ENCODE measurements at regions not wholly inside any gene's neighbourhood (a gene's known extent, or its start where the extent isn't known, plus 50 kb on each side); places are given as distances from the start of the nearest gene placed in this dataset.

DNA sequence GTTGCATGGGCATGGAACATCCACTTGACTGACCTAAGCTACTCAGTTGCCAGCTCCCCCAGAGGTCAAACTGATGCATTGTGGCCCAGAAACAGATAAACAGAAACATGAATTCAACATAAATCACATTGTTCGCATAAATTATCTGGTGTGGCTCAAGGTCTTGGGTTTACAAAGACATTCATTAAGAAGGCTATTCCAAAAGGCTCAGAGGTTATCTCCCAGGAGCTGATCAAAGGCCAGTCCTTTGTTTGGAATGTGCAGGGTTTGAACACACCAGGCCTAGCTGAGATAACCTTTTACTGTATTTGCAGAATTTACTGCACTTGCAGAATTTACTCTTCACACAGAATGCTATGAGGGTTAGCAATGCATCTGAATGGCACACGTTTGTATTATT, 96.4 kb upstream of the DCD start:
- no peak overlapping the region for H3K27ac Mint-ChIP-seq
- no peaks in the 10 kb centered on the region for H3K9me3 Mint-ChIP-seq
- DNase-seq (ENCODE audit: low spot score in 2 of 2, unreplicated experiment in 2 of 2) = no peak
- peaks cover 28% of the 10 kb centered on the region for H3K27me3 Mint-ChIP-seq (ENCODE audit: low read depth)
- TF ChIP-seq, protein P1, sequence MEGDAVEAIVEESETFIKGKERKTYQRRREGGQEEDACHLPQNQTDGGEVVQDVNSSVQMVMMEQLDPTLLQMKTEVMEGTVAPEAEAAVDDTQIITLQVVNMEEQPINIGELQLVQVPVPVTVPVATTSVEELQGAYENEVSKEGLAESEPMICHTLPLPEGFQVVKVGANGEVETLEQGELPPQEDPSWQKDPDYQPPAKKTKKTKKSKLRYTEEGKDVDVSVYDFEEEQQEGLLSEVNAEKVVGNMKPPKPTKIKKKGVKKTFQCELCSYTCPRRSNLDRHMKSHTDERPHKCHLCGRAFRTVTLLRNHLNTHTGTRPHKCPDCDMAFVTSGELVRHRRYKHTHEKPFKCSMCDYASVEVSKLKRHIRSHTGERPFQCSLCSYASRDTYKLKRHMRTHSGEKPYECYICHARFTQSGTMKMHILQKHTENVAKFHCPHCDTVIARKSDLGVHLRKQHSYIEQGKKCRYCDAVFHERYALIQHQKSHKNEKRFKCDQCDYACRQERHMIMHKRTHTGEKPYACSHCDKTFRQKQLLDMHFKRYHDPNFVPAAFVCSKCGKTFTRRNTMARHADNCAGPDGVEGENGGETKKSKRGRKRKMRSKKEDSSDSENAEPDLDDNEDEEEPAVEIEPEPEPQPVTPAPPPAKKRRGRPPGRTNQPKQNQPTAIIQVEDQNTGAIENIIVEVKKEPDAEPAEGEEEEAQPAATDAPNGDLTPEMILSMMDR (IDR thresholded peaks at IDR 0.05; ENCODE audit: unreplicated experiment) = no peak
- no peaks in the 10 kb centered on the region for H3K4me1 Mint-ChIP-seq
- H3K36me3 Mint-ChIP-seq = no peaks in the 10 kb centered on the region
- H3K4me3 Mint-ChIP-seq = no peak overlapping the region

- no peaks in the 10 kb centered on the region for H3K36me3 Mint-ChIP-seq
- no peak for DNase-seq (ENCODE audit: low spot score in 2 of 2, unreplicated experiment in 2 of 2)
- TF ChIP-seq, protein P1 (IDR thresholded peaks at IDR 0.05; ENCODE audit: unreplicated experiment) = no peak
- no peak overlapping the region for H3K4me3 Mint-ChIP-seq
- H3K27me3 Mint-ChIP-seq (ENCODE audit: low read depth) = peaks cover 23% of the 10 kb centered on the region
- H3K9me3 Mint-ChIP-seq = no peaks in the 10 kb centered on the region
- no peak overlapping the region for H3K27ac Mint-ChIP-seq
- H3K4me1 Mint-ChIP-seq = no peaks in the 10 kb centered on the region
Measured at GRCh38 chr12:54740882-54741281, 92.7 kb upstream of the DCD start.

- Mint-ChIP-seq H3K4me3 (no peak overlapping the region), H3K4me1 (no peaks in the 10 kb centered on the region), H3K27ac (no peak overlapping the region), H3K27me3 (ENCODE audit: low read depth) (peaks cover 20% of the 10 kb centered on the region), H3K36me3 (no peaks in the 10 kb centered on the region), H3K9me3 (no peaks in the 10 kb centered on the region)
- DNase-seq (ENCODE audit: low spot score in 2 of 2, unreplicated experiment in 2 of 2) = no peak
- TF ChIP-seq, protein P1 (IDR thresholded peaks at IDR 0.05; ENCODE audit: unreplicated experiment) = no peak
Measured at GRCh38 chr12:54736549-54736948, 88.4 kb upstream of the DCD start.

DNA sequence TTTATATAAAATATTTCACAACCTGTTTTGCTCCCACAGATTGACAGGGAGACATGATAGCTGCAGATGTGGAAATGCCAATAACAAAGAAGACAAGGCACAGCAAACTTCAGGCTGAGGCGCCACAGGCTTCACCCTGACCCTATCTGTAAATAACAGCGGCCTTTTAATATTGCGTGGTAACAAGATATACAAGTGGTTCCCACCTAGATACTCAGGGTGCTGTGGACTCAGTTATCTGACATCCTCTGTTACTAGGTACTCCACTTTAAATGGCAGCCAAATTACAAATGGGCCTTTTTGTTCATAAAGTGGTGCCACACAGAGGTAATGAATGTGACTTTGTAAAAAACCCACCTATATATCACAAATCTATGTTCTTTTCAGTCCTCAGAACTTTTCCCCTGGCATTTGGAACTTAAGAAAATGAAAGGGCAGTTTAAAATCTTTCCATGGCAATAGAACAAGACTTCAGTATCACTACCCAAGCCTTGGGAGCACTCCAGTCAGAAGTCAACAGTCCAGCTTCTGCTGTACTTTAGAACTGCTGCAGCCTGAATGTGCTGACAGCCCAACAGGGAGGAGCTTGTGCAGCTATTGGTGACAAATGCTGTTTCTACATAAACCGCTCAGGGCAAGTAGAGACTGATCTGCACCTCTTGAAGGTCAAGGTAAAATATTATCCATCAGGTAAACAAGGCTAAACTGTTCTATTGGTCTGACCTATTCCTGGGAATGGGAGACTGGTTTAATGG, 86.2 kb upstream of the DCD start:
- H3K36me3 Mint-ChIP-seq = no peaks in the 10 kb centered on the region
- DNase-seq (ENCODE audit: low spot score in 2 of 2, unreplicated experiment in 2 of 2) = no peak
- TF ChIP-seq, protein P1 (IDR thresholded peaks at IDR 0.05; ENCODE audit: unreplicated experiment) = no peak
- H3K27ac Mint-ChIP-seq = no peak overlapping the region
- H3K4me1 Mint-ChIP-seq = no peaks in the 10 kb centered on the region
- peaks cover 19% of the 10 kb centered on the region for H3K27me3 Mint-ChIP-seq (ENCODE audit: low read depth)
- H3K9me3 Mint-ChIP-seq = no peaks in the 10 kb centered on the region
- no peak overlapping the region for H3K4me3 Mint-ChIP-seq

DNA sequence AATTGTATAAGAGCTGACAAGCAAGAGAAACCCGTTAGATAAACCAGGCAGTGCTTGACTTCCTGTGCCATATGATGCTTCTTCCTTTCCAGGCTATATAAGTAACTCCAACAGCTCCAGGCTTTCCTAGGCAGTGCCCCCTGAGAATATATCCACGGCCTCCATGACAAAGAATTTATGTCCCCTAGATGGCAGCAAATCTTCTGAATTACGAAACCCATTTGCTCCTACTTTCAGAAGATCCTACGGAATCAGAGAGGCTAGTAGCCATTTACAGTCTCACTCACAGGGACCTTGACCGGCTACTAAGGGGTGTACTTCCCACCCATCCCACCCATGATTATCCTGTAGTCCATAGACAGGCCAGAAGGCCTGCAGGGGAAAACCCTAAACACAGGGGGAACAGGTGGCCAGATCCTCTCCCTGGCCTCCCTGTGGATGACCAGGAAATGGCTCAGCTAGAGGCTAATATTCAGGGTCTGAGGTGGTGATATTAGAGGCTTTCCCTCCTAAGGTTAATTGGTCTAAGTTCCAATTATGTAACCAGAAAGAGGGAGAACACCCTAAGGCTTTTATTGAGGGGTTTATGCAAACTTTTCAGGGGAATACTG, 77.2 kb upstream of the DCD start:
- Mint-ChIP-seq H3K4me1 (no peaks in the 10 kb centered on the region), H3K9me3 (no peaks in the 10 kb centered on the region), H3K27ac (no peak overlapping the region), H3K27me3 (ENCODE audit: low read depth) (peaks cover 31% of the 10 kb centered on the region), H3K36me3 (no peaks in the 10 kb centered on the region), H3K4me3 (no peak overlapping the region)
- TF ChIP-seq, protein P1 (IDR thresholded peaks at IDR 0.05; ENCODE audit: unreplicated experiment) = peak; percentile 29
- DNase-seq (ENCODE audit: low spot score in 2 of 2, unreplicated experiment in 2 of 2) = no peak
